GM19438 (cell line): ENCODE measurements at regions not wholly inside any gene's neighbourhood (a gene's known extent, or its start where the extent isn't known, plus 50 kb on each side); places are given as distances from the start of the nearest gene placed in this dataset.
"Not testable (repeated sequence)": the region's sequence is repeated elsewhere in the genome, so short reads cannot be mapped to it uniquely, and the experiment has no call there.

Experiments
- ATAC-seq: cut with Tn5 transposase; IDR thresholded peaks from one replicate; pipeline ENCODE4 v1.9.1; 2021; ENCODE audit warnings: low read depth; ENCODE audit not compliant: unreplicated experiment

- ATAC-seq = no peak
Observed at GRCh38 chr12:115813256-115813655, 464.2 kb downstream of the MED13L start.

GRCh38 chr12:115811929-115812328 lies 465.6 kb downstream of the MED13L start:
- ATAC-seq = no peak

- ATAC-seq = no peak
Observed at GRCh38 chr12:115811045-115811444, 466.4 kb downstream of the MED13L start.

- no peak for ATAC-seq
Observed at GRCh38 chr12:115810122-115810901, 467.2 kb downstream of the MED13L start.

DNA sequence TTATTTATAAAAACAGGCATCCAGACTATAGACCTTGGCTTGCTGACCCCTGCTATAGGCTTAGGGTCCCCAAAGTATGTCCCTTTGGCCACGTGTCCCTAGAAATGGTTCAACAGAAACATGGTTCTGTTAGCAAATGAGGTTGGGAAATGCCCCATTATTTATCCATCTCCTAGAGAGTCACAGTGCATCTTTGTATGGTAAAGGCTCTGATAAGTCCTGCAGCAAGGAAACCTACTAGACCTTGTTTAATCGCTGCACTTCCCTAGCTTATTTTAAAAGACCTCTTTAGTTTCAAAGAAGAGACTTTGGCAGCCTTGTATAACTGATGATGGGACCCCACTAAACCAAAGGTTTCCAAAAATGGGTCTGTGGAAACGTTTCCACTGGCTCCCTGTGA lies 471.5 kb downstream of the MED13L start:
- no peak for ATAC-seq

GRCh38 chr12:115802767-115803166 lies 474.7 kb downstream of the MED13L start:
- ATAC-seq = no peak

GRCh38 chr12:115801871-115802270 lies 475.6 kb downstream of the MED13L start:
- no peak for ATAC-seq

DNA sequence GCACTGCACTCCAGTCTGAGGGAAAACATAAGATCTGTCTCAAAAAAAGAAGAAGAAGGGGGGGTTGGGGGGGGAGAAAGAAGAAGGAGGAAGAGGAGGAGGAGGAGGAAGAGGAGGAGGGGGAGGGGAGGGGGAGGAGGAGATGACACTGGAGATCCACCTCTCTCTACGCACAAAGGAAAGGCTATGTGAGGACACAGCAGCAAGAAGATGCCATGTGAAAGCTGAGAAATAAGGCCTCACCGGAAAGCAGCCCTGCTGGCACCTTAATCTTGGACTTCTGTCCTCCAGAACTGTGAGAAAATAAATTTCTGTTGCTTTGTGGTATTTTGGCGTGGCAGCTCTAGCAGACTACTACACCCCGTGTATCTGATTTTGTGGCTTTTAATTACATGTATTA lies 477.9 kb downstream of the MED13L start:
- ATAC-seq = no peak

- no peak for ATAC-seq
Observed at GRCh38 chr12:115798309-115798917, 479.1 kb downstream of the MED13L start.

DNA sequence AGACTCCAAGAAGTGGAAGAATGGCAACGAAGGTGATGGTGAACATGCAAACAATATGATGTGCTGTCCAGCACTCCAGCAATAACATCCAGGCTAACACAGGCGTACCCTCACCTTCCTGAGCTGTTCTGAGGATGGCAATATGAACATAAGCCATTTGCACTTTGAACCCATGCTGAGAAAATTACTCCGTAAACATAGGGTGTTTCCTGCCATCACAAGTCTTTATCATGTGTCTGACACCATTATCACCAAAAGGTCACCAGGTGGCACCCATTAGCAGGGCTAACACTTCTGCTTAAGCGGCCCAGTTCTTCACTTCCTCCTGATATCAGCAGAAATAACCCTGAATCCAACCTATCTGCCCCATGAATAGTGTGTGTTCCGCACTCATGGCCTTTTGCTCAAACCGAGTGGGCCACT lies 482.8 kb downstream of the MED13L start:
- ATAC-seq = no peak

DNA sequence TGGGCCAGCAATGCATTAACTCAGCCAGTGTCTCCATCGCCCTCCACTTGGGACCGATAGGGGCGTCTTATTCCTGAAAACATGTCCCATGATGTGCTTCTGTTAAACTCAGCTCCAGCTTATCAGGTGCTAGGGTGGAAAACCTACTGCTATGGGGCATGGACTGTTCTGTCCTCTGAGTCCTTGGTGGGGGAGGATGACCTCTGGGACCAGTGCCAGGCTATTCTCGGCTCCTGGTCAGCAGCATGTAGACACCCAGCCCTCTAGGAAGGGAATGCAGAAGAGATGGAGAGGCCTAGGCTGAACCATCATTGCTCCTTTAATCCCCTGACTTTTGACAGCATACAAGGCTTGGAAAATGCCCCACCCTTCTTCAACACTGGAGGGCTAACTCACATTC lies 486.2 kb downstream of the MED13L start:
- ATAC-seq = no peak

GRCh38 chr12:115790526-115790925 lies 487.0 kb downstream of the MED13L start:
- no peak for ATAC-seq

DNA sequence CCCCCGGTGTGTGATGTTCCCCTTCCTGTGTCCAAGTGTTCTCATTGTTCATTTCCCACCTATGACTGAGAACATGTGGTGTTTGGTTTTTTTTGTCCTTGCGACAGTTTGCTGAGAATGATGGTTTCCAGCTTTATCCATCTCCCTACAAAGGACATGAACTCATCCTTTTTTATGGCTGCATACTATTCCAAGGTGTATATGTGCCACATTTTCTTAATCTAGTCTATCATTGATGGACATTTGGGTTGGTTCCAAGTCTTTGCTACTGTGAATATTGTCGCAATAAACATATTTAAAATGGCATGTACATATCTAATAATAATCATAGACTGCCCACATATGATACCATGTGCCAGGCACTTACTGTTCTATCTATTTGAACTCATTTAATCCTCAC lies 491.0 kb downstream of the MED13L start:
- ATAC-seq = not testable (repeated sequence)

GRCh38 chr12:115785548-115785947 lies 491.9 kb downstream of the MED13L start:
- ATAC-seq = no peak

GRCh38 chr12:115776399-115776798 lies 501.1 kb downstream of the MED13L start:
- ATAC-seq = no peak

- ATAC-seq = no peak
Observed at GRCh38 chr12:115774148-115774895, 503.2 kb downstream of the MED13L start.

DNA sequence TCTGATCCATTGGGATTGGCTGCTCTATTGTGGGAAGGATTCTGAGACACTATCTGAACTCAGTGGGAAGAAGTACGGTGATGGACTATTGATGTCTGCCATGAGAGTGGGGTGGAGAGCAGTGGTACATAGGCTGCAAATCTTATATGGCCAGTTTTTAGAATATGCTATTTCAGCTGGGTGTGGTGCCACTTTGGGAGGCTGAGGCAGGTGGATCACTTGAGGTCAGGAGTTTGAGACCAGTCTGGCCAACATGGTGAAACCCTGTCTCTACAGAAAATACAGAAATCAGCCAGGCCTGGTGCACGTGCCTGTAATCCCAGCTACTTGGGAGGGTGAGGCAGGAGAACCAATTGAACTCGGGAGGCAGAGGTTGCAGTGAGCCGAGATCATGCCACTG lies 505.9 kb downstream of the MED13L start:
- ATAC-seq = no peak

DNA sequence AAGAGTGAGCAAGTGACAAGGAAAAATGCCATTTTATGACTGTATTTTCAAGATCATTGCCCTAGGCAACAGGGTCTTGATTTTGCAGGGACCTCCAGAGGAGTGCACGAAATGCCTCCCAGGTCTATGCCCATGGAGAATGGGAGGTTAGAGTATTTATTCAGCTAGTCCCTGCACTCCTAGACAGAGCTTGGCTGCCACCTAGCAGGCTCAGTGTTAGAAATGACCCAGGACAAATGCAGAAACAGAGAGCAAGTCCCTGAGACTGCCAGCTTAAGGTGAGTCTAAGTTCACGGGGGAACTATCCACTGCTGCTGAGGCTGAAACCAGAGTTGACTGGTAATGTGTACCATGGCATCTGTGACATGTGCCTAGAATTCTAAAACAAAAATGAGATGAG lies 506.4 kb downstream of the MED13L start:
- ATAC-seq = no peak

DNA sequence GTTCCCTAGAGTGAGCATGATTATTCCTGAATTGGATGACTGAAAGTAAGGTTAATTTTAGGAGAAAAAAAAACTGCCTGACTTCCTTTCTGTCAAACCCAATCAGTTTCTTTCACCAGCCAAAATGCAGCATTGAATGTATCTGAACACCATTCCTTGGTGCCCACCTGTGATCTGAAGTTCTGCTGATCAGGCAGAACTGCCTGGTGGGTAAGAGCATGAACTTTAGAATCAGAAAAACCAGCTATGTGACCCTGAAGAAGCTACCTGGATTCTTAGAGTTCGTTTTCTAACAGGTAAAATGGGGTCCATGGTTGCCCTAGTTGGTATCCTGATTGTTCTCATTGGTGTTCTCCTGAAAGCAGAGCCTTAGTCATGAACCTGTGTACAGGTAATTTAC lies 506.9 kb downstream of the MED13L start:
- ATAC-seq = no peak

DNA sequence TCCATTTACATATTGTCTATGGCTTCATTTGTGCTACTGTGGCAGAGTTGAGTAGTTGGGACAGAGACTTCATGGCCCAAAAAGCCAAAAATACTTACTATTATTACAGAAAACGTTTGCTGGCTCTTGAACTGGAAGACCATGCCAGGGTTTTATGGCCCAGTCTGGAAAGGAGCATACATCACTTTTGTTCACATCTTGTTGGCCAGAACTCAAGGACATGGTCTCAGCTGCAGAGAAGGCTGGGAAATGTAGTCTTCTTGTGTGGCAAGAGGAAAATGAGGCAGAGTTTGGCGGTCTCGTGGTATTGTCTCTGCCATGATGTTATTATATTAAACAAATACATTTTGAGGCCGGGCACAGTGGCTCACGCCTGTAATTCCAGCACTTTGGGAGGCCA lies 509.6 kb downstream of the MED13L start:
- ATAC-seq = no peak

- ATAC-seq = no peak
Observed at GRCh38 chr12:115763982-115764621, 513.4 kb downstream of the MED13L start.
